NT2/D1 (cell line): ENCODE measurements at regions not wholly inside any gene's neighbourhood (a gene's known extent, or its start where the extent isn't known, plus 50 kb on each side); places are given as distances from the start of the nearest gene placed in this dataset.

ENCODE experiments used
- SUZ12 ChIP-seq: IDR thresholded peaks from 2 replicates; pipeline ENCODE4 v1.6.1; 2011; ENCODE audit not compliant: insufficient read length, insufficient read depth; ENCODE audit errors: extremely low read depth
- YY1 ChIP-seq: IDR thresholded peaks from 2 replicates; pipeline ENCODE4 v1.6.1; 2011; ENCODE audit not compliant: insufficient read length, insufficient read depth
- ZNF274 ChIP-seq: IDR thresholded peaks from 2 replicates; pipeline ENCODE4 v1.6.1; 2011; ENCODE audit warnings: mild to moderate bottlenecking, low read depth, low read length

- TF ChIP-seq YY1, result no peak
- no peak for TF ChIP-seq ZNF274
- no peak for TF ChIP-seq SUZ12
Observed at GRCh38 chr12:82529101-82529500, 157.6 kb upstream of the TMTC2 start.
